Stimulated activated naive CD8-positive, alpha-beta T cell treated with anti-CD3 and anti-CD28 coated beads, Interleukin-15, Interleukin-2, amounts not matched to agents 100 ng/mL and 50 ng/mL, for 24 hours (primary cell): ENCODE measurements at regions not wholly inside any gene's neighbourhood (a gene's known extent, or its start where the extent isn't known, plus 50 kb on each side); places are given as distances from the start of the nearest gene placed in this dataset.
"Not testable (repeated sequence)": the region's sequence is repeated elsewhere in the genome, so short reads cannot be mapped to it uniquely, and the experiment has no call there.

Experiments
- H3K27ac Mint-ChIP-seq: one replicate; pipeline ENCODE4 v1.8.0; 2021; ENCODE audit warnings: mild to moderate bottlenecking, mixed read lengths
- H3K27me3 Mint-ChIP-seq: one replicate; pipeline ENCODE4 v1.8.0; 2021; ENCODE audit warnings: mixed read lengths
- H3K36me3 Mint-ChIP-seq: one replicate; pipeline ENCODE4 v1.8.0; 2021; ENCODE audit warnings: low read depth, mixed read lengths
- H3K4me1 Mint-ChIP-seq: one replicate; pipeline ENCODE4 v1.8.0; 2021; ENCODE audit warnings: low read depth, mixed read lengths
- H3K4me3 Mint-ChIP-seq: one replicate; pipeline ENCODE4 v1.8.0; 2021; ENCODE audit warnings: mild to moderate bottlenecking, mixed read lengths
- H3K9me3 Mint-ChIP-seq: one replicate; pipeline ENCODE4 v1.8.0; 2021; ENCODE audit warnings: mixed read lengths

- H3K4me3 Mint-ChIP-seq = no peak overlapping the region
- H3K27ac Mint-ChIP-seq = no peak overlapping the region
- peaks cover 19% of the 10 kb centered on the region for H3K27me3 Mint-ChIP-seq
- no peaks in the 10 kb centered on the region for H3K36me3 Mint-ChIP-seq
- H3K9me3 Mint-ChIP-seq = peaks cover 7% of the 10 kb centered on the region
- no peaks in the 10 kb centered on the region for H3K4me1 Mint-ChIP-seq
Measured at GRCh38 chr2:224185023-224185601, 146.0 kb upstream of the SERPINE2 start.

GRCh38 chr2:224183086-224183485 lies 144.0 kb upstream of the SERPINE2 start:
- Mint-ChIP-seq H3K9me3 (peaks cover 5% of the 10 kb centered on the region), H3K4me3 (no peak overlapping the region), H3K36me3 (no peaks in the 10 kb centered on the region), H3K4me1 (no peaks in the 10 kb centered on the region), H3K27me3 (peaks cover 14% of the 10 kb centered on the region), H3K27ac (no peak overlapping the region)

- peaks cover 1% of the 10 kb centered on the region for H3K9me3 Mint-ChIP-seq
- peaks cover 14% of the 10 kb centered on the region for H3K27me3 Mint-ChIP-seq
- no peak overlapping the region for H3K4me3 Mint-ChIP-seq
- no peaks in the 10 kb centered on the region for H3K36me3 Mint-ChIP-seq
- H3K27ac Mint-ChIP-seq = no peak overlapping the region
- no peaks in the 10 kb centered on the region for H3K4me1 Mint-ChIP-seq
Measured at GRCh38 chr2:224182498-224182897, 143.4 kb upstream of the SERPINE2 start.

- Mint-ChIP-seq H3K27me3 (peaks cover 14% of the 10 kb centered on the region), H3K36me3 (no peaks in the 10 kb centered on the region), H3K9me3 (no peaks in the 10 kb centered on the region), H3K4me3 (no peak overlapping the region), H3K27ac (no peak overlapping the region), H3K4me1 (no peaks in the 10 kb centered on the region)
Measured at GRCh38 chr2:224181534-224182155, 142.6 kb upstream of the SERPINE2 start.

GRCh38 chr2:224180810-224181209 lies 141.7 kb upstream of the SERPINE2 start:
- no peaks in the 10 kb centered on the region for H3K36me3 Mint-ChIP-seq
- H3K9me3 Mint-ChIP-seq = no peaks in the 10 kb centered on the region
- H3K27ac Mint-ChIP-seq = no peak overlapping the region
- peaks cover 9% of the 10 kb centered on the region for H3K27me3 Mint-ChIP-seq
- no peaks in the 10 kb centered on the region for H3K4me1 Mint-ChIP-seq
- no peak overlapping the region for H3K4me3 Mint-ChIP-seq

GRCh38 chr2:224178056-224178455 lies 139.0 kb upstream of the SERPINE2 start:
- H3K27me3 Mint-ChIP-seq = peaks cover 11% of the 10 kb centered on the region
- H3K36me3 Mint-ChIP-seq = no peaks in the 10 kb centered on the region
- H3K27ac Mint-ChIP-seq = no peak overlapping the region
- no peak overlapping the region for H3K4me3 Mint-ChIP-seq
- H3K4me1 Mint-ChIP-seq = no peaks in the 10 kb centered on the region
- no peaks in the 10 kb centered on the region for H3K9me3 Mint-ChIP-seq

- no peak overlapping the region for H3K27ac Mint-ChIP-seq
- no peaks in the 10 kb centered on the region for H3K36me3 Mint-ChIP-seq
- H3K27me3 Mint-ChIP-seq = peaks cover 4% of the 10 kb centered on the region
- H3K4me1 Mint-ChIP-seq = no peaks in the 10 kb centered on the region
- H3K9me3 Mint-ChIP-seq = no peaks in the 10 kb centered on the region
- no peak overlapping the region for H3K4me3 Mint-ChIP-seq
Measured at GRCh38 chr2:224175538-224175937, 136.5 kb upstream of the SERPINE2 start.

- peaks cover 4% of the 10 kb centered on the region for H3K27me3 Mint-ChIP-seq
- no peaks in the 10 kb centered on the region for H3K9me3 Mint-ChIP-seq
- H3K4me3 Mint-ChIP-seq = no peak overlapping the region
- no peak overlapping the region for H3K27ac Mint-ChIP-seq
- H3K36me3 Mint-ChIP-seq = no peaks in the 10 kb centered on the region
- H3K4me1 Mint-ChIP-seq = no peaks in the 10 kb centered on the region
Measured at GRCh38 chr2:224174990-224175389, 135.9 kb upstream of the SERPINE2 start.

- Mint-ChIP-seq H3K27me3 (peaks cover 4% of the 10 kb centered on the region), H3K9me3 (no peaks in the 10 kb centered on the region), H3K27ac (no peak overlapping the region), H3K4me1 (no peaks in the 10 kb centered on the region), H3K36me3 (no peaks in the 10 kb centered on the region), H3K4me3 (no peak overlapping the region)
Measured at GRCh38 chr2:224174521-224174920, 135.4 kb upstream of the SERPINE2 start.

GRCh38 chr2:224173933-224174332 lies 134.8 kb upstream of the SERPINE2 start:
- peaks cover 4% of the 10 kb centered on the region for H3K27me3 Mint-ChIP-seq
- no peak overlapping the region for H3K4me3 Mint-ChIP-seq
- no peaks in the 10 kb centered on the region for H3K4me1 Mint-ChIP-seq
- H3K9me3 Mint-ChIP-seq = no peaks in the 10 kb centered on the region
- H3K27ac Mint-ChIP-seq = no peak overlapping the region
- no peaks in the 10 kb centered on the region for H3K36me3 Mint-ChIP-seq

GRCh38 chr2:224173210-224173609 lies 134.1 kb upstream of the SERPINE2 start:
- Mint-ChIP-seq H3K27me3 (peaks cover 4% of the 10 kb centered on the region), H3K9me3 (no peaks in the 10 kb centered on the region), H3K36me3 (no peaks in the 10 kb centered on the region), H3K27ac (no peak overlapping the region), H3K4me1 (no peaks in the 10 kb centered on the region), H3K4me3 (no peak overlapping the region)

- H3K27me3 Mint-ChIP-seq = peaks cover 4% of the 10 kb centered on the region
- H3K4me1 Mint-ChIP-seq = no peaks in the 10 kb centered on the region
- H3K36me3 Mint-ChIP-seq = no peaks in the 10 kb centered on the region
- no peak overlapping the region for H3K4me3 Mint-ChIP-seq
- H3K27ac Mint-ChIP-seq = no peak overlapping the region
- H3K9me3 Mint-ChIP-seq = no peaks in the 10 kb centered on the region
Measured at GRCh38 chr2:224171226-224171625, 132.1 kb upstream of the SERPINE2 start.

GRCh38 chr2:224169847-224170246 lies 130.8 kb upstream of the SERPINE2 start:
- Mint-ChIP-seq H3K27ac (no peak overlapping the region), H3K36me3 (no peaks in the 10 kb centered on the region), H3K9me3 (no peaks in the 10 kb centered on the region), H3K4me1 (no peaks in the 10 kb centered on the region), H3K27me3 (peaks cover 2% of the 10 kb centered on the region), H3K4me3 (no peak overlapping the region)

GRCh38 chr2:224167781-224168180 lies 128.7 kb upstream of the SERPINE2 start:
- H3K36me3 Mint-ChIP-seq, H3K4me3 Mint-ChIP-seq, H3K27me3 Mint-ChIP-seq, H3K27ac Mint-ChIP-seq, H3K4me1 Mint-ChIP-seq: not testable (repeated sequence)
- H3K9me3 Mint-ChIP-seq = peaks cover 11% of the 10 kb centered on the region

GRCh38 chr2:224166654-224167053 lies 127.6 kb upstream of the SERPINE2 start:
- no peaks in the 10 kb centered on the region for H3K36me3 Mint-ChIP-seq
- peaks cover 11% of the 10 kb centered on the region for H3K9me3 Mint-ChIP-seq
- peaks cover 16% of the 10 kb centered on the region for H3K27me3 Mint-ChIP-seq
- H3K4me3 Mint-ChIP-seq = no peak overlapping the region
- H3K27ac Mint-ChIP-seq = no peak overlapping the region
- no peaks in the 10 kb centered on the region for H3K4me1 Mint-ChIP-seq

- Mint-ChIP-seq H3K27ac (no peak overlapping the region), H3K36me3 (no peaks in the 10 kb centered on the region), H3K4me1 (no peaks in the 10 kb centered on the region), H3K27me3 (peaks cover 16% of the 10 kb centered on the region), H3K9me3 (peaks cover 11% of the 10 kb centered on the region), H3K4me3 (no peak overlapping the region)
Measured at GRCh38 chr2:224165901-224166319, 126.8 kb upstream of the SERPINE2 start.
